Germinal center (tissue), 1 donor: ENCODE measurements at regions not wholly inside any gene's neighbourhood (a gene's known extent, or its start where the extent isn't known, plus 50 kb on each side); places are given as distances from the start of the nearest gene placed in this dataset.
"Not testable (repeated sequence)": the region's sequence is repeated elsewhere in the genome, so short reads cannot be mapped to it uniquely, and the experiment has no call there.

Source experiments
- DNase-seq: peaks from one replicate; pipeline ENCODE4 v3.0.0; 2012; ENCODE audit warnings: mixed read lengths, low spot score

GRCh38 chr6:3900744-3901336 is 51.7 kb downstream of the FAM50B start:
- DNase-seq = no peak

- DNase-seq = no peak
These were observed 53.9 kb downstream of the FAM50B start for GRCh38 chr6:3902871-3903648.

DNA sequence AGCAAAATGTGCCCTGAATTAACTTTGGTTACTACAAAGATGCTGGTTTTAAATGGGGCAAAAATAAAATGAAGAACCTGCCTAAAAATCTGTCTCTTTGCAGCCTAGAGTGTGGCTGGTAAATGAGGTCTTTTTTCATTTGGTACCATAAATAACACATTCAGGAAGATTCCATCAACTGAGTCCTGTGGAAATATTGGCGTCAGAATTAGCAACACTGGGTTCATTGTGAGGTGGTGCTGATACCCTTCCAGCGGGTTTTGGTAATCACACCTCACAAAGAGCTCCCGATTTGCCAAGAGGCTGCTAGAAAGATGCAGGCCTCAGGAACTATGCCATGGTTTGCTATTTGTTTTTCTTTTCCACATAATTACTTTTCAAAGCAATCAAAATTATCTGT is 55.3 kb downstream of the FAM50B start:
- no peak for DNase-seq

GRCh38 chr6:3905945-3906845 is 57.0 kb downstream of the FAM50B start:
- no peak for DNase-seq

DNA sequence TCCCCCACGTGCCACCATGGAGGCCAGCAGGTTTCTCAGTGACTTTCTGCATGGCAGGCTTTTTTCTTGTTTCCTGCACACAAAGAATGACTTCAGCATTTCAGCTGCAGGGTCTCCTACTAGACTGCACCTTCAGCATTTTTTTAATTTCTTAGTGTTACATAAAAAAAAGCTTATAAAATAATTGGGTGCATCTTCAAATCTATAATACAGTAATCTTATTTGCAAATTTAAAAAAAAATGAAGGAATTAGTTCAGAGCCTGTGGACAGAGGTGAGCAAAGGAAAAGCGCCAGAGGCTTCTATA is 57.6 kb downstream of the FAM50B start:
- DNase-seq = no peak

DNA sequence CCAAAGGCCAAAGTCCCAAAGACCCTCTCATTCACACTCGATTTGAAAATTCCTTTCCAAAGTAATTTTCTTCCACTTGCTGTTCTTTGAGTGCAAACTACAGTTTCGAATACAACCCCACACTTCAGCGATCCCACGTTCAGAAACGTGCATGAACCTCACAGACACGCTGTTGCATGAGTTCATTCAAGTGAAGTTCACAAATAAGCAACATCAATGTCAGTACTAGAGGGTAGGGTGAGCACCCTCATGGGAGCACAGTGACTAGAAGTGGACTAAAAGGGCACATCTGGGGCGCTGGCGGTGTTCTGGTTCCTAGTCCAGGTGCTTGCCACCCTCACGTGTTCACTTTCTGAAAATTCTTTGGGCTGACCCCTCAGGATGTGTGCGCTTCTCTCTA is 59.0 kb downstream of the FAM50B start:
- no peak for DNase-seq

DNA sequence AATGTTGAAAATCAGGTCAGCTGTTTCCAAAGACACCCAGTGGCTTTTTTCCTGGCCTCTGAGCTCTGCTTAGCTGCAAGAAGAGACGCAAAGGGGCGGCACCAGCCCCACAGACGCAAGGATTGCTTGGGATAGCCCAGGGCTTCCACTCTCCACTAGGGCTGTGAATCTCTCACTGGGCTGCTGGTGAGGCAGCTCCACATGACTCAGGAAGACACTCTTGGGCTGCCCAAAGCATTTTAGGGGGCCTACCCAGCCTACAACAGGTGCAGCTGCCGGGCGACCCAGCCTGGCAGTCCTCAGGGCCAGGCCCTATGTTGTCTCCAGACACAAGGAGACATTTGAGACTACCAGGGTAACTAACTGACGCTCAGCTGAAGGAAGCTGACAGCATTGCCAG is 59.8 kb downstream of the FAM50B start:
- DNase-seq = no peak

- DNase-seq = no peak
These were observed 61.0 kb downstream of the FAM50B start for GRCh38 chr6:3910106-3910663.

DNA sequence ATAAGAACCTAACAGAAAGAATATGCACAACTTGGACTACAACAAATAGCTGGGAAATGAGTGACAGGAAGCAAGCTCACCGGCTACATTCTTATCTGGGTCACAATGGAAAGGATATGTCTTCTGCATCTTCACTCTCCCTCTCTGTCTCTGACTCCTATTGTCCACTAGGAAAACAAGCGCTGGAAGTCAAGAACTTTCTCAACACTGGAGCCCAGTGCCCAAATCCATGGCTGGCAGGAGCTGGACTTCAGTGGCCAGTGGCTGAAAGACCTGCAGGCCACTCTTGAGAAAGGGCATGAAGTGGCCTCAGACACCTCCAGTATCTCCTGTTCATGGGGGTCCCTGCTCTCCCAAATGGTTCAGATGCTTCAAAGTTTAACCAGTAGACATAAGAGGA is 62.0 kb downstream of the FAM50B start:
- no peak for DNase-seq

GRCh38 chr6:3911614-3912336 is 62.6 kb downstream of the FAM50B start:
- DNase-seq = no peak

DNA sequence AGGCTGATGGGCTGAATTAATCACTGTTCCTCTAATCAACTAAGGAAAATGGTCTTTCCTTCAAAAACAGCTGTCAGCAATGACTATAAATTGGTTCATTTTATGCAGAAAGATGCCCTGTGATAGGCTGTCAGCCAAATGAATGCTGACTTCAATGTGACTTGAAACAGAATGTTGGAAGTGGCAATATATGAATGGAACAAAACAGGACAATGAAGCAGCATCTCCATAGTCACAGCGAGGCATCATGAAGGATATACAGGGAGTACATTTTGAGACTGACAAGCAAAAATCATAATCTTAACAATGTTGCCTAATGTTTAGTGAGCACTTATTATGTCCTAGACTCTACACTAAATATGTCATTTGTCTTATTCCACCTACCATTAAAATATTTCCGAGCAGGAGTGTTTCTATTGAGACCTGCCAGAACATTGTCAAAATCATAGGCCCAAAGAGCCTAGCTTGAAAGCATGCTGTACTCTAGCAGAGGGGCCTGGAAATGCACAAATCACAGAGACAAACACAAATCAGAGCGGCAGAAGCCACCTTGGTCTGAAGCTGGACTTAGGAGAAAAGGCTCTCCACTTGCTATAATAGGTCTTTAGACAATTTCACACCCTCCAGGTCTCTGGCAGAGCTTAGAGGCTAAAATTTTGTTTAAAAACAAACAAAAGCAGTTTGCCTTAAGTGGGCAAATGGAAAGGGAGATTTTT is 63.3 kb downstream of the FAM50B start:
- no peak for DNase-seq

DNA sequence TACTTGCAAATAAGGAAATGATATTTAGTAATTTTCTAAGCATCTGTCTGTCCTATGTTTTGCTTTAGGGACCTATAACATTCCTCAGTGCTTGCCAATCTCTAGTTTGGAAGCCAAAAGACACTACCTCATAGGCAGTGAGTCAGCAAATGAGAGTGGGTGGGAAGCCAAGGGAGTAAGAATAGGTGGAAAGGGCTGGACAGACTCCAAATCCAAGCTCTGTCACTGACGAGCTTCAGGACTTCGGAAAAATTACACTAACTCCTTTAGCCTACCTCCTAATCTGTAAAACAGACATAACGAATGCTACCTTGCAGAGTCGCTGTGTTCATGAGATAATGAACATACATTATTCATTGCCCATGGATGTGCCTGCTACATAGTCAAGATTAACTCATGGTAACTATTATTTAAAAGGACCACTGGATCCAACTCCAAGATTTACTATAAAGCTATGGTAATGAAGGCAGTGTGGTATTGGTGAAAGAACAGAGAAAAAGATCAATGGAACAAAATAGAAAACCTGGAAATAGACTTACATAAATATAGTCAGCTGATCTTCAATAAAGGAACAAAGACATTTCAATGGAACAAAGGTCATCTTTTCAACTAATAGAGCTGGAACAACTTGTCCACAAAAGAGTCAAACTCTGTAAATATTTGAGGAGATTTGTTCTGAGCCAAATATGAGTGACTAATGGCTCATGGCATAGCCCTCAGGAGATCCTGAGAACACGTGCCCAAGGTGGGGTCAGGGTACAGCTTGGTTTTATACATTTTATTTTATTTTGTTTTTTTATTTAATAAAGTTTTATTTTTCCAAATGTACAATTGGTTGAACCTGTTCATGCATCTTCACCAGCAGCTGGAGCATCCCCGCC is 64.1 kb downstream of the FAM50B start:
- no peak for DNase-seq

GRCh38 chr6:3913958-3914337 is 64.8 kb downstream of the FAM50B start:
- no peak for DNase-seq

DNA sequence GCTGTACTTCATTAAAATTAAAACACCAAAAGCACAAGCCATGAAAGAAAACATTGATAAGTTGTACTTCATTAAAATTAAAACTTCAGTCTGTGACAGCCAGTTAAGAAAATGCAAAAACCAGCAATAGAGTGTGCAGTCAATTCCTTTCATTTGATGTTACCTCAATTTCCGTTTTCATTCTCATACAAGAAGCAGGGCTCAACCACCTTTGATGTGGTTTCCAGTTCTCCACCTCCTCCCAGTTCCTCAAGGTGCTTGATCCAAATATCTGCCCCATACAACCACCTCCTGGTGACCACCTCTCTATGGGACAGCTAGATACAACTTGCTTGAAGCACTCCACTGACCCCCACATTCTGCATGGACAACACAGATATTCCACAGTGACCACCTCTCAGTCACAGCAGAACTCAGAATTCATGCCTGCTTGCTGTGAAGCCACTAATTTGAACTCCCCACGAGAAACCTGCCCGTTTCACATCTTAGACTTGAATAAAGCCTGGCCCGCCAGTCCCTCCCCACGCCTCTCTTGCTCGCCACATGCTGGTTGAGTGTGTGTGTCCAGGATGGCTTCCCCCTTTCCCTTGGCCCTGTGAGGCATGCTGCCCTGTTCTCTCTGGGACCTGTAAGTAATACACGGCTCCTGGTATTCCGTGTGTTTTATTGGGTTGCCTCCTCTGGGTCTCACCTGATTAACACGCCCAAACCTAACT is 66.1 kb downstream of the FAM50B start:
- DNase-seq = no peak

- DNase-seq = no peak
These were observed 67.0 kb downstream of the FAM50B start for GRCh38 chr6:3916211-3916610.

DNA sequence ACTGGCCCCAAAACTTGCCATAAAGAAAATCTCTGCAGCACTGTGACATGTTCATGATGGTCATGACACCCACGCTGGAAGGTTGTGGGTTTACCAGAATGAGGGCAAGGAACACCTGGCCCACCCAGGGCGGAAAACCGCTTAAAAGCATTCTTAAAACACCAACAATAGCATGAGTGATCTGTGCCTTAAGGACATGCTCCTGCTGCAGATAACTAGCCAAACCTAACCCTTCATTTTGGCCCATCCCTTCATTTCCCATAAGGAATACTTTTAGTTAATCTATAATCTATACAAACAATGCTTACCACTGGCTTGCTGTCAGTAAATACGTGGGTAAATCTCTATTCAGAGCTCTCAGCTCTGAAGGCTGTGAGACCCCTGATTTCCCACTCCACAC is 67.6 kb downstream of the FAM50B start:
- not testable (repeated sequence) for DNase-seq

DNA sequence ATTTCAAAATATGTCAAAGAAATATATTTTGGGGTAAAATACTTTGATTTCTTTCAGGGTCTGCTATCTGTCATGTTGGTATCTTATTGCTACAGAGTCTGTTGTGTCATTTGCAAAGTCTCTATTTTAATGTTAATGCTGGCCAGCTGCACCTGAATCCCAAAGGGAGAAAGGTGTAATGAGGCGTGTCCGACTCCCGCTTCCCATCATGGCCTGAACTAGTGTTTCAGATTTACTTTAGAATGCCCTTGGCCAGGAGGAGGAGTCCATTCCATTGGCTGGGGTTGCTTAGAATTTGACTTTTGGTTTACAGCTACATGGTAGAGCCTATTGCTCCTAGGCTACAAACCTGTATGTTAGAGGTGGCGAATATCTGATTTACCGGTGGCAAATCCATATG is 69.3 kb downstream of the FAM50B start:
- no peak for DNase-seq

GRCh38 chr6:3919130-3919628 is 70.0 kb downstream of the FAM50B start:
- DNase-seq = no peak

DNA sequence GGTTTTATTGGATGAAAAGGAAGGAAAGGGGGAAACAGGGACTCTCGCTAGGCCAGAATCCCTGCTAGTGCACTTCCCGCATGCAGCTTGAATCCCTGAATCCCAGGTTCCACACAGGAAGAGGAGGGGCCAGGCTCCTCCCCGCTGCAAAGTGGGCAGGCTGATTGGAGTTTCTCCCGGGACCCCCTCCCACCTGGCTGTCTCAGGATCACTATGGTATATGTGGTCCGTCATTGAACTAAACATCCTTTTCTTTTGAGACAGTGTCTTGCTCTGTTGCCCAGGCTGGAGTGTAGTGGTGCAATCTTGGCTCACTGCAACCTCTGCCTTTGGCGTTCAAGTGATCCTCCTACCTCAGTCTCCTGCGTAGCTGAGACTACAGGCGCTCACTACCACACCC is 70.7 kb downstream of the FAM50B start:
- DNase-seq = no peak

DNA sequence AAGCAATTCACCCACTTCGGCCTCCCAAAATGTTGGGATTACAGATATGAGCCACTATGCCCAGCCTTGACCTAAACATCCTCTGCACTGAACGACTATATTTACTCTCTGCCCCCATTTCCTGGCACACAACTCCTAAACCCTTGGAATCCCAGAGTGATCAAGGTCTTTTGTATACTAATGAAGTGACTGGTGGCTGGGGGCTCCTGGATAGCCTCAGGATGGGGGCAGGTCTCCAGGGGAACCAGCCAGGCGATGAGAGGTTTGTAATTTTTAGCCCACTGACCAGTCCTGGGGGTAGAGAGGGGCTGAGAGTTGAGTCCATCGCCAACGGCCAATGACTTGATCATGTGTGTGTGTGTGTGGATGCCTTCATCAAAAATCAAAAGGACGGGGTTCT is 71.1 kb downstream of the FAM50B start:
- no peak for DNase-seq
